Uterus (tissue), 2 donors: ENCODE measurements at regions not wholly inside any gene's neighbourhood (a gene's known extent, or its start where the extent isn't known, plus 50 kb on each side); places are given as distances from the start of the nearest gene placed in this dataset.

Experiments used
- POLR2A ChIP-seq, 2 donors: fragments of 450-650 bp; IDR thresholded peaks; one replicate each; pipeline ENCODE4 v1.6.1; 2016; ENCODE audit warnings: antibody characterized with exemption in 2 of 2, mild to moderate bottlenecking in 1 of 2, moderate library complexity in 1 of 2
- TF ChIP-seq, protein P1 (sequence below), 4 experiments: fragments of 200-600 bp in 2 of 4; fragments of 450-650 bp in 2 of 4; sonication (generic) in 2 of 4; IDR thresholded peaks; one replicate each; pipeline ENCODE4 v1.5.1; 2016 to 2019; ENCODE audit warnings: antibody characterized with exemption in 4 of 4, mild to moderate bottlenecking in 2 of 4, moderate library complexity in 1 of 4

DNA sequence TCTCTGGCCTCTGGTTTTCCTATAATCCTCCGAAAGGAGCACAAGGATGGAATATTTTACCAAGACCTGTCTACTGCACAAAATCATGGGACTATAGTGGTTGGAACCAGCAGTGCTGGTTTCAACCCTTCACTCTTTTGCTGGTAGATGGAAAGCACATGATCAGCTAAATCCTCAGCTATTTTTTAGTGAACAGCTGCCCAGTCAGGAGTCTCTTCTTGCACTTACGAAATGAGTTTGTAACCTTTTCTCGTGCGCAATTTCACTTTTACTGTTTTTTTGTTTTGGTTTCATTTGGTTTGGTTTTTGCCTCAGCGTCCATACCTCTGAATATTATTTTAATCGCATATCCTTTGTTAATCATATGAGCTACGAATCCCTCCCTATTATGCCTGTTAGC, 418.5 kb upstream of the CPEB2 start:
- TF ChIP-seq POLR2A (IDR thresholded peaks at IDR 0.05), result no peak
- TF ChIP-seq, protein P1, sequence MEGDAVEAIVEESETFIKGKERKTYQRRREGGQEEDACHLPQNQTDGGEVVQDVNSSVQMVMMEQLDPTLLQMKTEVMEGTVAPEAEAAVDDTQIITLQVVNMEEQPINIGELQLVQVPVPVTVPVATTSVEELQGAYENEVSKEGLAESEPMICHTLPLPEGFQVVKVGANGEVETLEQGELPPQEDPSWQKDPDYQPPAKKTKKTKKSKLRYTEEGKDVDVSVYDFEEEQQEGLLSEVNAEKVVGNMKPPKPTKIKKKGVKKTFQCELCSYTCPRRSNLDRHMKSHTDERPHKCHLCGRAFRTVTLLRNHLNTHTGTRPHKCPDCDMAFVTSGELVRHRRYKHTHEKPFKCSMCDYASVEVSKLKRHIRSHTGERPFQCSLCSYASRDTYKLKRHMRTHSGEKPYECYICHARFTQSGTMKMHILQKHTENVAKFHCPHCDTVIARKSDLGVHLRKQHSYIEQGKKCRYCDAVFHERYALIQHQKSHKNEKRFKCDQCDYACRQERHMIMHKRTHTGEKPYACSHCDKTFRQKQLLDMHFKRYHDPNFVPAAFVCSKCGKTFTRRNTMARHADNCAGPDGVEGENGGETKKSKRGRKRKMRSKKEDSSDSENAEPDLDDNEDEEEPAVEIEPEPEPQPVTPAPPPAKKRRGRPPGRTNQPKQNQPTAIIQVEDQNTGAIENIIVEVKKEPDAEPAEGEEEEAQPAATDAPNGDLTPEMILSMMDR (IDR thresholded peaks at IDR 0.05), result no peak
